ENCODE measurements at regions not wholly inside any gene's neighbourhood (a gene's known extent, or its start where the extent isn't known, plus 50 kb on each side); places are given as distances from the start of the nearest gene placed in this dataset.

DNA sequence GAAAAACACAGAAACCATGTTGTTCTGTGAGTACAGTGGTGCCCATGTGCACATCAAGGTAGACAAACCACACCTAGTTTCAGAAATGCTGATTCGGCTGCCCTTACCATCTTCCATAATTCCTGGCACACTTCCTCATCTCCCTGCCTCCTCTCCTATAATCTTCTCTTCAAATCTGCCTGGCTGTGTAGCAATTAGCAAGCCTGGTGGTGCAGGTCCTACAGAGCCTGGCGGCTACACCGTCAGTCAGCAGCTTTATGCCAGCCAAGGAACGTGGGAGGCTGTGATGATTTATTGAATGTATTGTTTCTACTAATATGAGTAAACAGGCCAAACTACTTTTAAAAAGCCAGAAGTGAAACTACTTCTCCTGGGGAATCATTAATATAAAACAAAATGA lies 106.8 kb downstream of the SEMA6D start:
- DNase-seq = no peak

DNA sequence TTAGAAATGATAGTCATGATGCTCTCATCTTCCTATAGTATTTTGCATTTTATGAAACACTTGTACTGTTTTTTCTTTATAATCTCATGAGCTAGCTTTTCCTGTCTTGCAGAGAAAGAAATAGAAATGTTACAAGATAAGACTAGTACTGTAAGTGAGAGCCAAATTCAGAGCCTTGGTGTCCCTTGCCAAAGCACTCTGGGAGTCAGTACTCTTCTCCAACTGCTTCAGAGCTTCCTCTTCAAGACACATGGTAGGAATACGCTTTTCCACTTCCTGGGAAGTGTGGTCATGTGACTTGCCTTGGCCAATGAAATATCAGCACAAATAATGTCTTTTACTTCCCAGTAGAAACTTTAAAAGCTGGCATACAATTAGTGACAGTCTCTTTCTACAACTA lies 112.4 kb downstream of the SEMA6D start:
- DNase-seq = no peak

- DNase-seq = no peak
Observed at GRCh38 chr15:47834093-47834492, 116.8 kb downstream of the SEMA6D start.

- no peak for DNase-seq
Observed at GRCh38 chr15:47839233-47839825, 122.0 kb downstream of the SEMA6D start.

GRCh38 chr15:47843124-47843663 lies 125.9 kb downstream of the SEMA6D start:
- DNase-seq = no peak

- DNase-seq = no peak
Observed at GRCh38 chr15:47844437-47844836, 127.1 kb downstream of the SEMA6D start.

DNA sequence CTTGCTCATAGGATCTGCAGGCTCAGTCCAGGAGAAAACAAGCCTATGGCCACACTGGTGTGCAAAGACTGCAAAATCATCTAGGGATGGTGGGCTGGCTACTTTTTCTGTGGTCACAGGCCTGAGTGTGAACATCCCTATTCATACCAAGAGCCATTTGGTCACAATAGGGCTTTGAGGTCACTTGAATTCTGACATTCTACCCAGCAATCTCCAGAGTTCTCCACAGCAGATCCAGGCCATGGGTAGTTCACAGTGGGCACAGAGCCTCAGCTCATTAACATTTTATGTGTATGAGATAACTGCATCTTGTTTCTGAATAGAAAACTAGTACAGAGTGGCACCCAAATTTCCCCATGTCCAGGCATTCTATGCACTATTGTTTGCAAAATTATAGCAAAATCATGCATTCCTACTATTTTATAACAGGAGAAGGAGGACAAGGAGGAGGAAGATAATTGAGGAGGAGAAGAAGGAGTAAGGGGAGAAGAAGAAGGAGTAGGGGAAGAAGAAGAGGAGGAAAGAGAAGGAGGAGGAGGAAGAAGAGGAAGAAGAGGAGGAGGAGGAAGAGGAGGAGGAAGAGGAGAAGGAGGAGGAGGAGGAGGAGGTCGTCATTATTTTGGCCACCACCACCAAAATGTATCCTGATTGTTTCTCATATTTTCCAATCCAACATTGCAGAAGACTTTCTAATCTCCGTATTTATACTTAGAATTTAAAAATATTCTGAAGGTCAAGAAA lies 129.0 kb downstream of the SEMA6D start:
- DNase-seq = no peak

DNA sequence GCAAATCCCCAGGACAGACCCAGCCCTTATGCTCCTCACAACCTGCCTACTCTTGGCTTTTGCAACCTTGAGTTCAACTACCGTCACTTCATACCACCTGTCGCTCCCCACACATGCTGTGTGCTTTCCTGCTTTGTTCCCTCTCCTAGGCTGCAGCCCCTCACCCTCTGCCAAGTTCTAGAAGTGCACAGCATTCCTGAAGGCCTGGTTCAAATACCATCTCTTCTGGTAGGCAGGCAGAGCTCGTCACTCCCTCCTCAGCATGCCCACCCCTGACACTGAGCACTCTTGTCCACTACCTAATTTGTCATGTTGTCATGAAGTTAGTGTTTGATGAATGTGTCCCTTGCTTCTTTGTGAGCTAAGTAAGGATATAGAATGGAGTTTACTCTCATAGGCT lies 129.6 kb downstream of the SEMA6D start:
- DNase-seq = no peak

GRCh38 chr15:47856071-47856470 lies 138.8 kb downstream of the SEMA6D start:
- DNase-seq = no peak

GRCh38 chr15:47857014-47857775 lies 139.9 kb downstream of the SEMA6D start:
- DNase-seq = no peak

DNA sequence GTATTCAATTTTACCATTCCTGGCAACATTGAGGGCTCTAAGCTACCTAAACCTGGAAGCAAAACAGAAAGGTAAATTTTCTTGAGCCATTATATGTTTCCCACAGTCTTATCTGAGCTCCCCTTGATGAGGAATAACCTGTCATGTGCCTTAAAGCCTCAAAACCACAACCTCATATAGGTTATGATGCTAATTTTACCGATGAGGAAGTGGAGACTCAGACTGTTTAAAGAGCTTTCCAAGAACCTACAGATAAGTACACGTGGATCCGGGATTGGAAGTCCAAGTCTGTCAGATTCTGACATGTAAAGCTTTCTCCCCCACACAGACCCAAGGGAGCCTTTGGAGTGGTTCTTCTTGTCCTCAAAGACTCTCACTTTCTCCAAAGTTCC lies 140.5 kb downstream of the SEMA6D start:
- DNase-seq = no peak

- DNase-seq = no peak
Observed at GRCh38 chr15:47861111-47861903, 144.0 kb downstream of the SEMA6D start.

GRCh38 chr15:47862402-47862801 lies 145.1 kb downstream of the SEMA6D start:
- DNase-seq = no peak

GRCh38 chr15:47866446-47866845 lies 149.1 kb downstream of the SEMA6D start:
- no peak for DNase-seq

GRCh38 chr15:47870300-47870955 lies 153.1 kb downstream of the SEMA6D start:
- DNase-seq = no peak

DNA sequence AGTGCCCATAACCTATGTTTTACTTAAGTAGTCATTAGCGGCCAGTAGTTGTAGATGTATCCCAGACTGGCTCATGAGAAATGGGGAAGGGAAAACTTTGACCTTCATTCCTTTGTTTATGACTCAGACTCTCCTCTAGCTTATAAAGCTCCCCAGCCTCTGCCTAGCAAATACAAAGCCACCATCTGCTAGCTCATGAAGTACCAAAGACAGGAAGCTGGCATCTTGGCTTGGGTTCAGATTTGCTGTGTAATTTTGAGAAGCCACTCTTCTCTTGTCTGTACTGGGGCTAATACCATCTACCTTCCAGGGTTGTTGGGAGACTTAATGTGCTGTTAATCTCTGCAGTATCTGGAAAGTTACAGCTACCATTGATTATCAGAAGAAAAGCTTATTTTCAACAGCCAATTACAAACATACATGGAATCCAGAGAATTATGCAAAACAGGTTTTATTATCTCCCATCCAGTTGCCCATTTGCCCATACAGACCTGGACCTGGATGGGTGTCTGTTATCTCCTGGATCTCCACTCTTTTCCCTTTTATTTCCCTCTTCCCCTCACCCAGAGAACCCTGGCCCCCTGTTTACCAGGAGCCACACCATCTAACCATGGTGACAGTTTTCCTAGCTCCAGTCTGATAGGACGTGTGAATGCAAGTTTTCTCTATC lies 153.8 kb downstream of the SEMA6D start:
- no peak for DNase-seq

DNA sequence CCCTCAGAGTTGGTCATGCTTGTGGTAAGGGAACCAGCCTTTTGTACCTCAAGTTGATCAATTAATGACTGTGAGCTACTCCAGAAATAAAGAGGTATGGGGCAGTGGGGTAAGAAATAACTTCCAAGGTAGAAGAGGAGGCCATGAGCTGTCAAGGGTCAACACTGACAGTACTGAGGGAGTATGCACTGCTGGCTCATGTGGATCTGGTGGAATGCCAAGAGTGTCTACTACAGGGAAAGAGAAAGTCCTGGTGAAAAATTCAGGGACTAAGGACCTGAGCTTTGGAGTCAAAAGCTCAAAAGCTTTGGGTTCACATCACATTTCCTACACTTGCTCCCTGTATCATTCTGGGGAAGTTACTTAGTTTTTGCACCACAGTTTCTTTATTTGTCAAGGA lies 154.9 kb downstream of the SEMA6D start:
- no peak for DNase-seq

GRCh38 chr15:47872869-47873432 lies 155.6 kb downstream of the SEMA6D start:
- no peak for DNase-seq

DNA sequence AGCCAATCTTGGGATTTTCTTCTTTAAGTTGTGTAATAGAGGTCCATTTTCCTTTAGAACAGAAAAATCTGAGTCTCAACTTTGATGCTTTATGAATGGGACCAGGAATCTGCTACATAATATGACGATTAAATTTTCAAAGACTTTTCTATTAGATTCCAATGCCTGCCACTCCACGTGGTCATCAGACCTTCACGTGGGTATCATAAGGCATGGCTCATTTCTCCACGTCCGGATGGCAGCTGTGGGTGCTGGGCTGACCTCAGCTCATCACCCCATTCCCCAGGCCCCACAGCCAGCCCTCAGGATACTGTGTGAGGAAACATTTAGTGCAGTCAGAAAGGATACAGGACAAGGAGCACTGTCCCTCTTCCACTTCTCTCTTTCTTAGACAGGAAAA lies 159.7 kb downstream of the SEMA6D start:
- DNase-seq = no peak

- no peak for DNase-seq
Observed at GRCh38 chr15:47877836-47878235, 160.5 kb downstream of the SEMA6D start.

DNA sequence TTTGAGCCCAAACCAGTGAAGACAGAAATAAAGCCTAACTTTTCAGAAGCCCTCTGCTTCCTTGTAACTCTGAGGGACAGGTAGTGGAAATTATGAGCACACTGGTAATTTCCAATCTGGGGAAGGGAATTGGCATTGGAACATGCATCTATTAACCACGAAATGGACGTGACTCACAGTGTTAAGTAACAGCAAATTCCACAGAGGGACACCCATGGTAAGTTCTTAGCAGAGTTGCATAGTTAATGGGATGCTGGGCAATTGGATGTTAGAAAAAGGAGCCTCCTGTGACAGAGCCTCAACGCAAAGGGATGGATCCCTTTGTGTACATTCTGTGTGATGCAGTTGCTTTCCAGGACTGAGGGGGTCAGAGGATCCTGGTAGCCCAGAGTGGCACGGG lies 168.6 kb downstream of the SEMA6D start:
- no peak for DNase-seq

Measured in inflammatory macrophage (primary cell).